ENCODE measurements at regions not wholly inside any gene's neighbourhood (a gene's known extent, or its start where the extent isn't known, plus 50 kb on each side); places are given as distances from the start of the nearest gene placed in this dataset.
"Not testable (repeated sequence)": the region's sequence is repeated elsewhere in the genome, so short reads cannot be mapped to it uniquely, and the experiment has no call there.

- no peak for DNase-seq
Observed at GRCh38 chr14:30271811-30272323, 287.1 kb upstream of the G2E3 start.

DNA sequence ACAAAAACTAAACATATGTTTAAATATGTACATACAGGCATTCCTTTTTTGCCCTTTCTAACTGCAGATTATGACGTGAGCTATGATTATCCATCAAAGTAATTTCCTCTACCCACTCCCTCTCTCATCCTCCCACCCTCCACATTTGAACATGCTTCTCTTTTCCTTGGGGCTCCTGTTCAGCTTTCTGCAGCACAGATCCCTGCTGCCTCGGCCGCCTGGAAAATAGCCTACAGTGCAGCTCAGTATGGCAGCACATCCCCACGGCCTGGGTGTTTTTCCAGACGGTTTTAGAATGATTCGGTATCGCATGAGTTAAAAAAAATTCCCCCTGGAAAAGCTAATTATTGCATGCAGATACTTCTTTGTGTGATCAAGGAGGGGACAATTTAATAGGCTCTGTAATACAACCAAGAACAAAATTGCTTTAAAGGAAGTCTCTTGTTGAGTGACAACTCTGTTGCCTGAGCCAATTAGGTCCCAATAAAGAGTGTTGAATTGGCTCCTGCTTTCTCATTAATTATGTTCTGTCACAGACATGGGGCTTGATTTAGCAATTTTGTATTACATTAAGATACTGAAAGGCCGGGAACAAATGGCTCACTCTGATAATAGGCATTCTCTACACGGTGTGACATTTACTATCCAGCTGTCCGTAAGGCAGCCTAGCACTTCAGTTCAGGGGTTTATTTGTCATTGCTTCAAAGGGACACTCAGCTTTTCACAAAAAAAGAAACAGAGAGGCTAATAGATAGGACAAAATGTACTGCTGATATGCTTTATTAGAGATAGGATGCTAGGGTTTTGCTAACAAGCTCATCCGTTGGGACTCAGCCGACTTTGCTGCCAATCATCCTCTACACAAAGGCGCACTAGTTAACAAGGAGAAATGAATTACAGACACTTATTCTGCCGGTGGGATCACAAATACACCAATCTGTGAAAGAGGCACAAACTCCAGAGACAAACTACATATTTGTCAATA, 285.8 kb upstream of the G2E3 start:
- no peak for DNase-seq

GRCh38 chr14:30275604-30276003, 283.4 kb upstream of the G2E3 start:
- DNase-seq: no peak

DNA sequence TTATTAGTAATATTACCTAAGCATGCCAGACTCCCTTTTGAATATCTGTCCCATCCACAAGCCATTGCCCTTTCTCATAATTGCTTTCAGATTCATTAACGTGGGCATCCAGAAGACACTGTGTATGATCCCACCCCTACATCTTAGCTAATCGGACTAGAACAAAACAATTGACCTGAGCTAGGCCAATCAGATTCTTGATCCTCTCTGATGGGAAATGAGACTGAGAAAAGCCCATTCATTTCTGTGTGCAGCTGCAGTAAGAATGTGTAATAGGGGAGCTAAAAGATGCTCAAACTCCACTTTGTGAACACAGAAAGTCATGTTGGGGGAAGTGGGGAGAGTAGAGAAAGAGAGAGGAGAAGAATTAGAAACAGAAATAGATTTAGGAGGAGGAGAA, 281.7 kb upstream of the G2E3 start:
- DNase-seq: no peak

DNA sequence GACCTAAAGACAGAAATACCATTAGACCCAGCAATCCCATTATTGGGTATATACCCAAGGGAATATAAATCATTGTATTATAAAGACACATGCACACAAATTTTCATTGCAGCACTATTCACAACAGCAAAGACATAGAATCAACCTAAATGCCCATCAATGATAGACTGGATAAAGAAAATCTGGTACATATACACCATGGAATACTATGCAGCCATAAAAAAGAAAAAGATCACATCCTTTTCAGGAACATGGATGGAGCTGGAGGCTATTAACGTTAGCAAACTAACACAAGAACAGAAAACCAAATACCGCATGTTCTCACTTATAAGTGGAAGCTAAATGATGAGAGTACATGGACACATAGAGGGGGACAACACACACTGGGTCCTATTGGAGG, 280.1 kb upstream of the G2E3 start:
- not testable (repeated sequence) for DNase-seq

- DNase-seq: peak; percentile 33
Observed at GRCh38 chr14:30283822-30284446, 275.0 kb upstream of the G2E3 start.

- no peak for DNase-seq
Observed at GRCh38 chr14:30284808-30285207, 274.1 kb upstream of the G2E3 start.

DNA sequence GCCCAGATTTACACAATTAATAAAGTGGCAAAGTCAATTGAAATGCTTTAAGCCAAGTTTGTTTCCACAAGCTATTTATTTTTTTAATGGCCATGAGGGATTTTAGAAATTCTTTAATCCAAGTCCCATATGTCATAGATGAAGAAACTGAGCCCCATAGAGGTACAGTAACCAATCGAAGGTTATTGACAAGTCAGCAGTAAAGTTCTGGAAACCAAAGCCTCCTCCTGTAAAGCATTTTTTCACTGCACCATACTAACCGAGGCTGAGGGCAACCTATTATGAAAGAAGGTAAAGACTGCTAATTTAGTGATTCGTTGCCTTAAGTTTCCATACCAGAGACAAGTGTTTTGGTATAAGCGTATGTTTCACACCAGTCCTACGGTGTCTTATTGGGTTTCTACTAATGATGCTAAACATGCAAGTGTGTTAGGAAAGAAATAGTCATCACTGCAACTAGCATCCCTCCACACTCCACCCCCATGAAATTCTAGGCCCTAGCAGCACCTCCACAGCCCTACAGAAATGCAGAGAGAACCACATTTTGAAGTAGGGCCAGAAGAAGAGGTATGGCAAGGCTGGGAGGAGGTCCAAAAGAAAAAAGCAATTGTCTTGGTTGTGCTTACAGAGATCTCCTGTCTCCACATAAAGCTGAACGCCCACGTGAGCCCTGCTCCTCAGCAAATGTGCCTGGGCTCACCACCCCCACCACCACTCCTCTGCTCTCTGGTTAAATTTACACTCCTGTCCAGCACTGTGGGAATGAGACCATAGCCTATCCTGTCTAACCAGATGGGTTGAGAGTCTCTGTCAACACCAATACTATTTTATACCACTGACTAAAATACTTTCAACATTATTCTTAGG, 271.1 kb upstream of the G2E3 start:
- no peak for DNase-seq

DNA sequence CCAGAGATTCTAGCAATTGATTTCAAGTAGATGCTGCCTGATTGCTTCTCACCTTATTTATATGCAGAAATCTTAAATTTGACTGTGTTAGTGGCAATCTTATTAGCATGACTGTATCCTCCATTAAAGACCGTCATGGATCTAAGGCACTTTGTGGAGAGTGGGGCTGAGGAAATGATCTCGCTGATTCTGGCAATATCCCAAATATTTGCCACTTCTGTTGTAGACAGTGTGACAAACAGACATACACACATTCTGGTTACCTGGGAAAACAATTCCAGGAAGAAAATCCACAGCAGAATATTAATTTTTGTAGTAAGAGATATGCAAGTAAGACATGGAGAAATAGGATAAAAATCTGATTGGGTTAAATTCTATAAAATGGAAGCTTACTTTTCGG, 269.0 kb upstream of the G2E3 start:
- DNase-seq: no peak

GRCh38 chr14:30291216-30291615, 267.7 kb upstream of the G2E3 start:
- no peak for DNase-seq

DNA sequence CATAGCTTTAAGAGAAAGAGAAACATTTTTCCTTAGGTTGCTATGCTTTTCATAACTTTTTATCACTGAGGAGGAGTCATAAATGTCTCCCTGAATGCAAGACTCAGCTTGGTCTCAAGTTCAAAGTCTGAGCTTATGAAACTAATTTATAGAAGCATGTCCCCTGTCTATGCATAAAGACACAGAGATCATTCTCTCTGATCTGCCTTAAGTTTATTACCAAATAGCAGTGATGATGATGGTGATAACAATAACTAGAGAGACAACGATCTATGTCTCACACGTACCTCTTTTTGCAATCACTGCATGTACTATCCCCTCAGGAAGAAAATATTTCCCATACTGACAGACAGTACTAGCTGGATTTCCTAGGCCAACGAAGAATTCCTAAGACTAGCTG, 266.4 kb upstream of the G2E3 start:
- no peak for DNase-seq

DNA sequence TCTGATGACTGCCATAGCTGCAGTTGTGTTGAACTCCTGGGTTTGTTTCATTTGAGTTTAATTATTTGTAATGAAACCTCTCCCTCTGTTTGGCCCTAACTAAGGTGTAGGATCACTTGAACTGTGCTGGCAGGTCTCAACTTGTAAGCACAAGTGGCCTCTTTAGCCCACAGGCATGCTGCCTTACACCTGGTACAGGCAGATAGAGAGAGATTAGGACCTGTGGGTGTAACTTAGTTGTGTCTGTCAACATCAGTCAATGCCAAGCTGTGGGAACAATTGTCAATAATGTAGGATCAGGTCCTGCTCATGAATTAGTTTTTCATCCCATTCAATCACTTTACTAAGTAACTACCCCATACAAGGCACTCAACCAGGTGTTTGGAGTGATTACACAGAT, 263.0 kb upstream of the G2E3 start:
- DNase-seq: no peak

DNA sequence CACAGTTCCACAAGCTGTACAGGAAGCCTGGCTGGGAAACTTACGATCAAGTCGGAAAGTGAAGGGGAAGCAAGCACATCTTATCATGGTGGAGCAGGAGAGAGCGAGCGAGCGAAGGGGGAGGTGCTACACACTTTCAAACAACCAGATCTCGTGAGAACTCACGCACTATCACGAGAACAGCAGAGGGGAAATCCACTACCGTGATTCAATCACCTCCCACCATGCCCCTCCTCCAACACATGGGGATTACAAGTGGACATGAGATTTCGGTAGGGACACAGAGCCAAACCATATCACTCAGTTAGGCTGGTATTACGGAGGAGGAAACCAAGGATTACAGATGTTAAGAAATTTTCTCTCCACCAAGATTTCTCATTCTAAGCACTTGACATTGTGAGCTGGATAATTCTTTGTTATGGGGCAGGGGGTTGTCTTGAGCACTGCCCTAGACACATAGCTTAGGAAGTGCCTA, 262.0 kb upstream of the G2E3 start:
- DNase-seq: no peak

DNA sequence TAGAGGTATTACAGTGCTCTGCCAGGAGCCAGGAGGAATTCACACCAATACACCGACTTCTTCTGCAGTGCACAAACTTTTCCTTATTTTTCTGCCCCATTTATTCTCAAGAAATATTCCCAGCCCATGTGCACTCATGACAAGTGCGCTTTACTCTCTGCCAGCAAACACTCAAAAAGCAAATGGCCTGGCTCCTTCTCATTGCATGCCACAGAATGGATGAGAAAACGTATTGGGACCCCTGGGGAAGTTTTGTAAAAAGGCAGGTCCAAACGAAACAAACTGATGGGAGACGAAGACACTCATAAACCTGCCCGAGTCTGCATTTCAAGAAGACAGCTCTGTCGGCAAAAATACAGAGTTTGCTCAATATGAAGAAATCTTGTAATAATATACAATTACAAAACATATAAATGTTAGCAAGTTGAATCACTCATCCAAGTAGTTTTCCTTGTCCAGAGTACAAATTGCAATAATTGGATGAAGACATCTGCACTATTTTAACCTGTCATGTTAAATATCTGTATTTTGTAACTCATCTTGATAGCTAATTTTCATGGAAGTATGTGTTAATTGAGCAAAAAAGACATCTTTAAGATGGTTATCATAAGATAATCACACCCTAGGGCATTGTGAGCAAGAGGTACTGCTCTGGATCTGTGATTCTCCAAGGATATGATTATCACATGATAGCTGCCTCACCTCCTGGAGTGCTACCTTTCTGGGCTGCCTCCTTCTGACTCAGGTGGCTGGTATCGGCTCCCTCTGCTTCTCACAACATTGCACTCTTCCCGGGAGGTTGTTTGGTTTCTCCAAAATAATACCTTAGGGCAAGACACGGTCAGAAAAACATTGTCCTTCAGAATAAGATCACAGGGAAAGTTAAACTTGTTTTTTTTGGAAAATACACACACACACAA, 260.8 kb upstream of the G2E3 start:
- DNase-seq: no peak

- no peak for DNase-seq
Observed at GRCh38 chr14:30299915-30300314, 259.0 kb upstream of the G2E3 start.

- DNase-seq: no peak
Observed at GRCh38 chr14:30303350-30303749, 255.6 kb upstream of the G2E3 start.

DNA sequence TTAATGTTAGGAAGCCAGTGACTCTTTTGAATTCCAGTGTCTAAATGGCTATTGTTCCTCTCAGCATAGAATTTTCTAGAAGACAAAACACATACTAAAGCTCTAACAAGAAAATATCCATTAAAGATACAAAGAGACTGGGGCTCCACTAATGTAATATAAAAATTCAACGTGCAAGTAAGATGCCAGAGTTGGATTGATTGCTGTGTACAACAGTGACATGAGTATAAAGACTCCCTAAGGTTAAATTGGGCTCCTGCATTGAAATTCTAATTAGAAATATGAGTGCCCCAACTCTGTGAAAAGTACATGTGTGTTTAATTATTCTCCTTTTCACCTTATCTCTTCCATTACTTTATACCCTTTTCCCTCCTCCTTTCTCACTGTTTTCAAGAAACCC, 253.6 kb upstream of the G2E3 start:
- no peak for DNase-seq

GRCh38 chr14:30309405-30309804, 249.6 kb upstream of the G2E3 start:
- DNase-seq: no peak

GRCh38 chr14:30312214-30312613, 246.7 kb upstream of the G2E3 start:
- no peak for DNase-seq

- DNase-seq: no peak
Observed at GRCh38 chr14:30317729-30318128, 241.2 kb upstream of the G2E3 start.

DNA sequence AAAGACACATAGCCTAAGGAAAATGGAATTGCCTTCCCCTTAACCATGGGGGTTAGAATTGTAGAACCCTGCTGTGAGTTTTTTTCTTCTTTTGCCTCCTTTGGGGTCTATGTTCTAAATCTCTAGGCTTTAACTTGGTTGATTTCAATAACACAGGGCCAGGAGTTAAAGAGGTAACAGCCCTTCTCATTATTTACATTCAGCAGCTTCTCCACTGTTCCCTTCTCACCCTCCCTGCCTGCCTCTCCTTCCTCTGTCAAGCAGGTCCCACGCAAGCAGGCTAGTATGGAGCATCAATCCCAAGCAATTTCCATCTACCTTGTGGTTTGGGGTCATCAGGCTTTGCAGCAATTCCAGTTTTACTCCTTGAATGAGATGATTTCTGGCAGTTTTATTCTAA, 236.1 kb upstream of the G2E3 start:
- no peak for DNase-seq

DNA sequence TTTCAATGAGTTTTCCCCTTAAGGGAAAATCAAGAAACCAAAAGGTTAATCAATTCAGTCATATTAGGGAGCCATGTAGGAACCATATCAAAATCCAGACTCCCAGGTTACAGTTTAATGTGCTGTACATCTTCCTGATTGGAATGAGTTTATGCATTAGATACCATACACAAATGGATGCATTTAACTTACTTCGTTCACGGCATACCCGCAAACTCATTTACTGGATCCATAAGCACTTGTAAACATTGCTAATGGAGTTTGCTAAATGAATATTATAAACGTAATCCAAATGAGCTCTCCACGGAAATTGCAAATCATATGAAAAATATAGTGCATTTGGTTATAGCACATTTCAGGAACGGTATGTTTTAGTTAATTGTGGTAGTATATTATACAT, 228.9 kb upstream of the G2E3 start:
- DNase-seq: no peak

Data from MV-4-11 (cell line).